HG02852 (cell line): ENCODE measurements at regions not wholly inside any gene's neighbourhood (a gene's known extent, or its start where the extent isn't known, plus 50 kb on each side); places are given as distances from the start of the nearest gene placed in this dataset.

Source experiments
- ATAC-seq: cut with Tn5 transposase; IDR thresholded peaks from one replicate; pipeline ENCODE4 v1.9.1; 2021; ENCODE audit warnings: mild to moderate bottlenecking, moderate library complexity; ENCODE audit not compliant: unreplicated experiment

- ATAC-seq = no peak
Observed at GRCh38 chr13:91174886-91175501, 172.5 kb upstream of the MIR17HG start.

DNA sequence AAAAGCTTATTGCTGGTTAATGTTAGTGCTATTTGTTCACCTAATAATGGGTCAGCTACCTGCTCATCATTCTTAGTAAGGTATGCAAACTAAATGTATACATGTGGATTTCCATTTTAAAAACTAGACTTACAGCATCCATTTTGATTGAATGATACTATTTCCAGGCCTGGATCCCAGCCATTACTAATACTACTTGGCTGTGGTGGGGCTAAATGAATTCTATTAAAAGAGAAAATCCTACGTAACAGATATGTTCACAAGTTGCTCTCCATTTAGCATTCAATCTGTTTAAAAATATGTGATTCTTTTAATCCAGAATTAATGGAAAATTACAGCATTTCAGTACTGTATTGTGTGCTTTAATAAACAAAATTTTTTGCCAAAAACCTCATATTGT, 169.4 kb upstream of the MIR17HG start:
- ATAC-seq = no peak

GRCh38 chr13:91181892-91182291, 165.6 kb upstream of the MIR17HG start:
- no peak for ATAC-seq

GRCh38 chr13:91184244-91184926, 163.1 kb upstream of the MIR17HG start:
- ATAC-seq = no peak

- no peak for ATAC-seq
Observed at GRCh38 chr13:91185294-91185863, 162.1 kb upstream of the MIR17HG start.

- no peak for ATAC-seq
Observed at GRCh38 chr13:91187522-91187921, 160.0 kb upstream of the MIR17HG start.

GRCh38 chr13:91189506-91189905, 158.0 kb upstream of the MIR17HG start:
- no peak for ATAC-seq

- ATAC-seq = no peak
Observed at GRCh38 chr13:91193358-91193757, 154.1 kb upstream of the MIR17HG start.

DNA sequence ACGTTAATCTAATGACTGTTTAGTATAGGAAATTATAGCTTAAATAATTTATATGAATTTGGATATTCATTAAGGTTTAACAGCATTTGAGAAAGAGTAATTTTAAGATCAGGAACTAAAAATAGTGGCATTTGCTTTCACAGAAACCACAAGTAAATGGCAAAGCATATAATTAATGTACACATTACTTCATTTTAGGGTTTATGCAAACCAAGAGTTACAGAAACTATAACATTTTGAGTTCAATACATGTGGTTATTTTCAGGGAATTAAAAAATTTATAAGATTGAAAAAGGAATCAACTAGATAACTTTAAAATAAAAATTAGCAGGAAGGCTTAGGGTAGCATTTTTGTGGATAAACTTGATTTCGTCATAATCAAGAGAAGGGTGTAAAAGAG, 151.7 kb upstream of the MIR17HG start:
- no peak for ATAC-seq

DNA sequence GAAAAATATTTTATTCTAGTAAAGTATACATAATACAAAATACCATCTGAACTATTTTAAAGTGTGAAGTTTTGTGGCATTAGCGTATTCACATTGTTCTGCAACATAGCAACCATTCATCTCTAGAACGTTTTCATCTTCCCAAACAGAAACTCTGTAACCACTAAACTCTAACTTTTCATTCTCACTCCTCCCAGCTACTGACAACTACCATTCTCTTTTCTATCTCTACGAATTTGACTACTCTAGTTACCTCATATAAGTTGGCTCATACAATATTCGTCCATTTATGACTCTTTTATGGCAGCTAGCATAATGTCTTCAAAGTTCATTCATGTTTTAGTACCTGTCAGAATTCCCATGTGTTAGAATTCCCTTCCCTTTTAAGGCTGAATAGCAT, 150.5 kb upstream of the MIR17HG start:
- no peak for ATAC-seq

DNA sequence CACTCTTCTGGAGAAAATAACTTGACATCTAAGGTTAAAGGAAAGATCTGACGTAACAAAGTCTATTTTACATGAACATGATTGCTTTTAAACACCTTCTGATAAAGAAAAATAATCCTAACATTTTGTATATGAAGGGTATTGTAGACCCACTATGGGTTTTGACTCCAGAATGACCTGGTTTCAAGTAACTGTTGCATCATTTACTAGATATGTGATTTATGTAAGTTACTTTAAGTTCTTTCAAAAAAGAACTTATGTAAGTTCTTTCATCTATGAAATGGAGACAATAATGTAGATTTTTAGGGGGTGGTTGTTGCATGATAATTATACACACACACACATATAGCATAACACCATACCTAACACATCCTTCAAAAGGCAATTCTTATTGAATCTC, 147.6 kb upstream of the MIR17HG start:
- ATAC-seq = no peak

- ATAC-seq = no peak
Observed at GRCh38 chr13:91200486-91200885, 147.0 kb upstream of the MIR17HG start.

DNA sequence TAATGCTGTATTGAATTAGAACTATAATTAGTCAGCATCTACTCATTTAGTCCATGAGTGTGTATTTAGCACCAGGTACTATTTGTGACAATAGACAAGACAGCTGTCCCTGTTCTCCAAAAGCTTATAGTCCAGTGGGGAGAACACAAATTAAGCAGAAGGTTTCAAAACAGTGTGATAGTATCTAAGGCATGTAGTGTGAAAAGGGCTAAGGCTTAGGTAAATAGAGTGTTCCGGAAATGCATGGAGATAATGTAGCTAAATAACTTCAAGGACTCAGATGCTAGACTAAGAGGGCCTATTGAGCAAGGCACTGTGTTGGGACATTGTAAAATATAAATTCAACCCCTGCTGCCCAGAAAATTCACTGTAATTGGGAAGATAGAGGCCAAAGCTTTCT, 144.1 kb upstream of the MIR17HG start:
- no peak for ATAC-seq

GRCh38 chr13:91207261-91207660, 140.2 kb upstream of the MIR17HG start:
- no peak for ATAC-seq

DNA sequence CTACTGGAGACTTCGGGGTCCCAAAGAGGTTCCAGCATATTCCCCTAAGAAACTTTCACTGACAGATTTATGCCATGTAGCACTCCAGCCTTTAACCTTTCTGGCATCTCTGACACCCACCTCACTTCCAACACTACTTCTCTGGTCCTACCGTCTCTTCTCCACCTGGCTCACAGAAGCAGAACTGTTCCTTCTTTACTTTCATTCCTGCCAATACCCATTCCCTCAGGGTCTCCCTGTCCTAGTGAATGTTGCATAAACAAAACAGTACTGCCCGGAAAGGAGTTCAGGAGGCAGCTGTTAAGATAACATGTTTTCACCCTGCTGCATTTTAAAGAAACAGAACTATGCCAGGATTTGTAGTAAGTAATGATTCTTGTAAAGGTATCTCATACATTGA, 136.0 kb upstream of the MIR17HG start:
- no peak for ATAC-seq

GRCh38 chr13:91212231-91212630, 135.3 kb upstream of the MIR17HG start:
- ATAC-seq = no peak

DNA sequence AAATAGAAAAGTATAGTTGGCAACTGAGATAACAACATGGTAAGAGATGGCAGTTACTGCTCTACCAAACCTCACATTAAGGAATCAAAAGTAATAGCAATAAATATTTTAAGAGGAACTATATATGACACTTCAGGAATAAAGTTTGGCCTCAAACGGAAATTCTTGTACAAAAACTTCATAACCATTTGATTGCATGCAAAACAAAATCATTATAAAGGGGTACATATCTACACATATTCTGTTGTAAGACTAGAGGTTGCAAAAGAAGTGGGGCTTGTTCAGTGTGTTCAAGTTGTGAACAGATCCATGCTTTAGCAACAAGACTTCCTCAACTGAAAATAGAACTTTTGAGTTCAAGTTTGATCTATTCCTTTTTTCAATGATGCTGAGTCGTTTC, 133.5 kb upstream of the MIR17HG start:
- ATAC-seq = no peak

GRCh38 chr13:91216928-91217700, 130.4 kb upstream of the MIR17HG start:
- no peak for ATAC-seq

GRCh38 chr13:91219201-91219600, 128.3 kb upstream of the MIR17HG start:
- no peak for ATAC-seq

DNA sequence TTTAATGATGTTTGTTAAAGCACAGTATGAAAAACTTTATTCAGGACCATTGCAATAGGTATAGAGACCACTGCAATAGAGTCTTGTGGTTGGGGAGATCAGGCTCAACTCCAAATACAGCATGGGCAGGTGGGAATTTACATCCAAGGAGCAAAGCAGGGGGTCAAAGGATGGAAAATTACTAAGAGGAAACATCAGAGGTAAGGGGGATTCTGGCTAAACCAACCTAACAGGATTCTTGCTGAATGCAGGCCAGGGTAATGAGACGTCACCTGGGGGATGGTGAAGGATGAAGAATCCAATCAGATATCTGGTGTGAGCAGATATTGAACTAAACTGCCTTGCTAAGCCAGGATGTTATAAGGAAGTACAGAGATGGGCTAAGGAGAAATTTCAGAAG, 126.6 kb upstream of the MIR17HG start:
- no peak for ATAC-seq

DNA sequence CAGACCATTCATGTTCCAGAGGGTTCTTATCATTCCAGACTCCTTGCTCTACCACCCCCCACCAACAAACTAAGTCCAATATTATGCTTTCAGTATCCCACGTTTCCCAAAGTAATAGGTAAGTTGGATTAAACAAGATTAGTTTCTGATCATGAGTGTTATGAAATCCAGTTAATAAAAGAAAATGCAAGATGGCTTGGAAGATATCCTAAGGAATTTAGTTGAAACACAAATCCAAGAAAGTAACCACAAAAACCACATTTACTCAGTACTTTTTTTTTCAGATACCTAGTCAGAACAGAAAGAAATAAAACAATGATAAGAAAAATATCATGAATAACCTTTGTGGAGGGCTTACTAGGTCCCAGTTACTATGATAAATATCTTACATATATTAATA, 119.4 kb upstream of the MIR17HG start:
- no peak for ATAC-seq

- ATAC-seq = no peak
Observed at GRCh38 chr13:91228940-91229339, 118.5 kb upstream of the MIR17HG start.
